ENCODE measurements at regions not wholly inside any gene's neighbourhood (a gene's known extent, or its start where the extent isn't known, plus 50 kb on each side); places are given as distances from the start of the nearest gene placed in this dataset.

GRCh38 chr12:88336076-88336739, 194.1 kb downstream of the TMTC3 start:
- no peak for TF ChIP-seq YY1 (tag by site-specific recombination; IDR thresholded peaks at IDR 0.05)
- no peak for TF ChIP-seq ZFP3 (tag by site-specific recombination; IDR thresholded peaks at IDR 0.05; ENCODE audit: low read depth)
- TF ChIP-seq, protein P1, sequence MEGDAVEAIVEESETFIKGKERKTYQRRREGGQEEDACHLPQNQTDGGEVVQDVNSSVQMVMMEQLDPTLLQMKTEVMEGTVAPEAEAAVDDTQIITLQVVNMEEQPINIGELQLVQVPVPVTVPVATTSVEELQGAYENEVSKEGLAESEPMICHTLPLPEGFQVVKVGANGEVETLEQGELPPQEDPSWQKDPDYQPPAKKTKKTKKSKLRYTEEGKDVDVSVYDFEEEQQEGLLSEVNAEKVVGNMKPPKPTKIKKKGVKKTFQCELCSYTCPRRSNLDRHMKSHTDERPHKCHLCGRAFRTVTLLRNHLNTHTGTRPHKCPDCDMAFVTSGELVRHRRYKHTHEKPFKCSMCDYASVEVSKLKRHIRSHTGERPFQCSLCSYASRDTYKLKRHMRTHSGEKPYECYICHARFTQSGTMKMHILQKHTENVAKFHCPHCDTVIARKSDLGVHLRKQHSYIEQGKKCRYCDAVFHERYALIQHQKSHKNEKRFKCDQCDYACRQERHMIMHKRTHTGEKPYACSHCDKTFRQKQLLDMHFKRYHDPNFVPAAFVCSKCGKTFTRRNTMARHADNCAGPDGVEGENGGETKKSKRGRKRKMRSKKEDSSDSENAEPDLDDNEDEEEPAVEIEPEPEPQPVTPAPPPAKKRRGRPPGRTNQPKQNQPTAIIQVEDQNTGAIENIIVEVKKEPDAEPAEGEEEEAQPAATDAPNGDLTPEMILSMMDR (tag by site-specific recombination; IDR thresholded peaks at IDR 0.05) = no peak
- no peak for TF ChIP-seq ZNF747 (tag by site-specific recombination; IDR thresholded peaks at IDR 0.05)
- TF ChIP-seq ZNF624 (tag by site-specific recombination; IDR thresholded peaks at IDR 0.05) = no peak
- no peak for TF ChIP-seq SCRT1 (tag by site-specific recombination; IDR thresholded peaks at IDR 0.05; ENCODE audit: borderline replicate concordance)
- no peak for TF ChIP-seq ZNF561 (tag by site-specific recombination; IDR thresholded peaks at IDR 0.05; ENCODE audit: borderline replicate concordance)
- TF ChIP-seq, protein P2, sequence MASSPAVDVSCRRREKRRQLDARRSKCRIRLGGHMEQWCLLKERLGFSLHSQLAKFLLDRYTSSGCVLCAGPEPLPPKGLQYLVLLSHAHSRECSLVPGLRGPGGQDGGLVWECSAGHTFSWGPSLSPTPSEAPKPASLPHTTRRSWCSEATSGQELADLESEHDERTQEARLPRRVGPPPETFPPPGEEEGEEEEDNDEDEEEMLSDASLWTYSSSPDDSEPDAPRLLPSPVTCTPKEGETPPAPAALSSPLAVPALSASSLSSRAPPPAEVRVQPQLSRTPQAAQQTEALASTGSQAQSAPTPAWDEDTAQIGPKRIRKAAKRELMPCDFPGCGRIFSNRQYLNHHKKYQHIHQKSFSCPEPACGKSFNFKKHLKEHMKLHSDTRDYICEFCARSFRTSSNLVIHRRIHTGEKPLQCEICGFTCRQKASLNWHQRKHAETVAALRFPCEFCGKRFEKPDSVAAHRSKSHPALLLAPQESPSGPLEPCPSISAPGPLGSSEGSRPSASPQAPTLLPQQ (tag by site-specific recombination; IDR thresholded peaks at IDR 0.05) = no peak
- no peak for TF ChIP-seq ZNF658 (tag by site-specific recombination; IDR thresholded peaks at IDR 0.05)
- TF ChIP-seq, protein P3, sequence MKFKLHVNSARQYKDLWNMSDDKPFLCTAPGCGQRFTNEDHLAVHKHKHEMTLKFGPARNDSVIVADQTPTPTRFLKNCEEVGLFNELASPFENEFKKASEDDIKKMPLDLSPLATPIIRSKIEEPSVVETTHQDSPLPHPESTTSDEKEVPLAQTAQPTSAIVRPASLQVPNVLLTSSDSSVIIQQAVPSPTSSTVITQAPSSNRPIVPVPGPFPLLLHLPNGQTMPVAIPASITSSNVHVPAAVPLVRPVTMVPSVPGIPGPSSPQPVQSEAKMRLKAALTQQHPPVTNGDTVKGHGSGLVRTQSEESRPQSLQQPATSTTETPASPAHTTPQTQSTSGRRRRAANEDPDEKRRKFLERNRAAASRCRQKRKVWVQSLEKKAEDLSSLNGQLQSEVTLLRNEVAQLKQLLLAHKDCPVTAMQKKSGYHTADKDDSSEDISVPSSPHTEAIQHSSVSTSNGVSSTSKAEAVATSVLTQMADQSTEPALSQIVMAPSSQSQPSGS (tag by site-specific recombination; IDR thresholded peaks at IDR 0.05; ENCODE audit: low read depth) = no peak
- no peak for TF ChIP-seq REPIN1 (tag by site-specific recombination; IDR thresholded peaks at IDR 0.05; ENCODE audit: low read depth)
- no peak for TF ChIP-seq ZNF155 (tag by site-specific recombination; IDR thresholded peaks at IDR 0.05)
